Bronchial epithelial cell (primary cell): ENCODE measurements at regions not wholly inside any gene's neighbourhood (a gene's known extent, or its start where the extent isn't known, plus 50 kb on each side); places are given as distances from the start of the nearest gene placed in this dataset.
"Not testable (repeated sequence)": the region's sequence is repeated elsewhere in the genome, so short reads cannot be mapped to it uniquely, and the experiment has no call there.

Experiments used
- DNase-seq: peaks from one replicate; pipeline ENCODE4 v3.0.0-alpha.2; 2010; ENCODE audit warnings: low read depth
- FAIRE-seq: peaks from 2 replicates; lab custom pipeline; 2011; peaks lifted over from hg19 to GRCh38; lab: Jason Lieb, UNC
- H3K27me3 ChIP-seq: 2 replicates; pipeline ENCODE4 v1.5.1; 2011; ENCODE audit warnings: low read length; ENCODE audit not compliant: control insufficient read depth, insufficient read depth
- H3K36me3 ChIP-seq: 2 replicates; pipeline ENCODE4 v1.5.1; 2011; ENCODE audit warnings: low read length; ENCODE audit not compliant: control insufficient read depth, insufficient read depth
- H3K4me3 ChIP-seq: 2 replicates; pipeline ENCODE4 v1.5.1; 2011; ENCODE audit warnings: mild to moderate bottlenecking, low read depth, low read length, control low read depth
- CTCF ChIP-seq: IDR thresholded peaks from 2 replicates; pipeline ENCODE4 v1.5.1; 2011; ENCODE audit warnings: mild to moderate bottlenecking, moderate library complexity, low read length, control low read depth, inconsistent platforms; ENCODE audit not compliant: insufficient read depth, severe bottlenecking

- FAIRE-seq (no peak), DNase-seq (no peak)
- Histone ChIP-seq H3K36me3 (no peaks in the 10 kb centered on the region), H3K4me3 (no peak overlapping the region), H3K27me3 (no peaks in the 10 kb centered on the region)
- no peak for TF ChIP-seq CTCF
Observed at GRCh38 chr7:81195033-81195432, 276.2 kb upstream of the SEMA3C start.

GRCh38 chr7:81190997-81191768, 272.3 kb upstream of the SEMA3C start:
- FAIRE-seq (peak; percentile 66), DNase-seq (peak; percentile 81)
- TF ChIP-seq CTCF = no peak
- Histone ChIP-seq H3K36me3 (no peaks in the 10 kb centered on the region), H3K27me3 (no peaks in the 10 kb centered on the region), H3K4me3 (no peak overlapping the region)

- H3K36me3 ChIP-seq = no peaks in the 10 kb centered on the region
- DNase-seq (no peak), FAIRE-seq (no peak)
- TF ChIP-seq CTCF = no peak
- H3K27me3 ChIP-seq = no peaks in the 10 kb centered on the region
- no peak overlapping the region for H3K4me3 ChIP-seq
Observed at GRCh38 chr7:81187753-81188152, 268.9 kb upstream of the SEMA3C start.

- no peak for DNase-seq
- H3K27me3 ChIP-seq = no peaks in the 10 kb centered on the region
- H3K4me3 ChIP-seq = no peak overlapping the region
- no peak for TF ChIP-seq CTCF
- FAIRE-seq = no peak
- no peaks in the 10 kb centered on the region for H3K36me3 ChIP-seq
Observed at GRCh38 chr7:81186691-81187090, 267.8 kb upstream of the SEMA3C start.

GRCh38 chr7:81185072-81185471, 266.2 kb upstream of the SEMA3C start:
- no peak overlapping the region for H3K4me3 ChIP-seq
- no peak for DNase-seq
- H3K27me3 ChIP-seq = no peaks in the 10 kb centered on the region
- no peak for FAIRE-seq
- TF ChIP-seq CTCF = no peak
- H3K36me3 ChIP-seq = no peaks in the 10 kb centered on the region

GRCh38 chr7:81183326-81183725, 264.5 kb upstream of the SEMA3C start:
- TF ChIP-seq CTCF = no peak
- FAIRE-seq = no peak
- DNase-seq = no peak
- no peaks in the 10 kb centered on the region for H3K36me3 ChIP-seq
- no peak overlapping the region for H3K4me3 ChIP-seq
- no peaks in the 10 kb centered on the region for H3K27me3 ChIP-seq

- H3K4me3 ChIP-seq, H3K36me3 ChIP-seq, DNase-seq, FAIRE-seq, H3K27me3 ChIP-seq: not testable (repeated sequence)
Observed at GRCh38 chr7:81182056-81182455, 263.2 kb upstream of the SEMA3C start.
